SK-N-MC (cell line): ENCODE measurements at regions not wholly inside any gene's neighbourhood (a gene's known extent, or its start where the extent isn't known, plus 50 kb on each side); places are given as distances from the start of the nearest gene placed in this dataset.

Experiments
- EZH2 ChIP-seq: fragments of 200-600 bp; sonication (generic); IDR thresholded peaks from one replicate; pipeline ENCODE4 v1.6.1; 2017; ENCODE audit warnings: antibody characterized with exemption
- FOXP2 ChIP-seq: optimal IDR thresholded peaks from 2 replicates; pipeline ENCODE3; 2011; ENCODE audit warnings: mild to moderate bottlenecking, moderate library complexity; ENCODE audit not compliant: insufficient read depth; ENCODE audit errors: extremely low read length, control extremely low read depth
- POLR2AphosphoS5 ChIP-seq: IDR thresholded peaks from 2 replicates; pipeline ENCODE4 v1.6.1; 2012; ENCODE audit warnings: mild to moderate bottlenecking, low read depth, low read length, borderline replicate concordance

DNA sequence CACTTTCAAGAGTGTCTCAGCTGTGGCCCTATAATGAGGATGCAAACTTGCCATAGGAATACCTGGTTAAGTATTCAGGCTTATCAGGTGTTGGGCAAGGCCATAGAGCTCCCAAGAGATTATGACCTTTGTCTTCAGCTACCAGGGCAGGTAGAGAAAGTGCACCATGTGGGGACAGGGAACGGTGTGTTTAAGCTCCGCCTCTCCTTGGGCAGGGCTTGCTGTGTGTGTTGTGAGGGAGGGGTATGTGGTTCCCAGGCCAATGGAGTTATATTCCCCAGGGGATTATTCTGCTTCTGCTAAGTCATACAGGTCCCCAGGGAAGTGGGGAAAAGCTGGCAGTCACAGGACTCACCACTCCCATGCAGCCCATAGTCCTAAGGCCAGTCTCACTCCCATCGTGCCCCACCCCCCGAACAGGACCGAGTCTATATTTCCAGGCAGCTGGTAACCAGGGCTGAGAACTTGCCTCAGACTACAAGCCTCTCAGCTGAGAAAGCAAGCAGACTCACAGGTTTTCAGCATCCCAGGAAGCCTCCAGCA, 660.2 kb downstream of the HTR1B start:
- TF ChIP-seq EZH2 (no peak), POLR2AphosphoS5 (no peak), FOXP2 (no peak)
